ENCODE measurements at regions not wholly inside any gene's neighbourhood (a gene's known extent, or its start where the extent isn't known, plus 50 kb on each side); places are given as distances from the start of the nearest gene placed in this dataset.

- no peak overlapping the region for H3K27ac Mint-ChIP-seq (ENCODE audit: unreplicated experiment)
- H3K4me1 Mint-ChIP-seq (ENCODE audit: low read depth, unreplicated experiment): no peaks in the 10 kb centered on the region
- TF ChIP-seq, protein P1, sequence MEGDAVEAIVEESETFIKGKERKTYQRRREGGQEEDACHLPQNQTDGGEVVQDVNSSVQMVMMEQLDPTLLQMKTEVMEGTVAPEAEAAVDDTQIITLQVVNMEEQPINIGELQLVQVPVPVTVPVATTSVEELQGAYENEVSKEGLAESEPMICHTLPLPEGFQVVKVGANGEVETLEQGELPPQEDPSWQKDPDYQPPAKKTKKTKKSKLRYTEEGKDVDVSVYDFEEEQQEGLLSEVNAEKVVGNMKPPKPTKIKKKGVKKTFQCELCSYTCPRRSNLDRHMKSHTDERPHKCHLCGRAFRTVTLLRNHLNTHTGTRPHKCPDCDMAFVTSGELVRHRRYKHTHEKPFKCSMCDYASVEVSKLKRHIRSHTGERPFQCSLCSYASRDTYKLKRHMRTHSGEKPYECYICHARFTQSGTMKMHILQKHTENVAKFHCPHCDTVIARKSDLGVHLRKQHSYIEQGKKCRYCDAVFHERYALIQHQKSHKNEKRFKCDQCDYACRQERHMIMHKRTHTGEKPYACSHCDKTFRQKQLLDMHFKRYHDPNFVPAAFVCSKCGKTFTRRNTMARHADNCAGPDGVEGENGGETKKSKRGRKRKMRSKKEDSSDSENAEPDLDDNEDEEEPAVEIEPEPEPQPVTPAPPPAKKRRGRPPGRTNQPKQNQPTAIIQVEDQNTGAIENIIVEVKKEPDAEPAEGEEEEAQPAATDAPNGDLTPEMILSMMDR (IDR thresholded peaks at IDR 0.05; ENCODE audit: partially characterized antibody, unreplicated experiment): no peak
- no peak for DNase-seq
- no peaks in the 10 kb centered on the region for H3K9me3 Mint-ChIP-seq (ENCODE audit: unreplicated experiment)
- no peaks in the 10 kb centered on the region for H3K27me3 Mint-ChIP-seq (ENCODE audit: unreplicated experiment)
- no peak overlapping the region for H3K4me3 Mint-ChIP-seq (ENCODE audit: unreplicated experiment)
- H3K36me3 Mint-ChIP-seq (ENCODE audit: unreplicated experiment): no peaks in the 10 kb centered on the region
Observed at GRCh38 chr6:104186831-104187230, 672.9 kb downstream of the HACE1 start.

DNA sequence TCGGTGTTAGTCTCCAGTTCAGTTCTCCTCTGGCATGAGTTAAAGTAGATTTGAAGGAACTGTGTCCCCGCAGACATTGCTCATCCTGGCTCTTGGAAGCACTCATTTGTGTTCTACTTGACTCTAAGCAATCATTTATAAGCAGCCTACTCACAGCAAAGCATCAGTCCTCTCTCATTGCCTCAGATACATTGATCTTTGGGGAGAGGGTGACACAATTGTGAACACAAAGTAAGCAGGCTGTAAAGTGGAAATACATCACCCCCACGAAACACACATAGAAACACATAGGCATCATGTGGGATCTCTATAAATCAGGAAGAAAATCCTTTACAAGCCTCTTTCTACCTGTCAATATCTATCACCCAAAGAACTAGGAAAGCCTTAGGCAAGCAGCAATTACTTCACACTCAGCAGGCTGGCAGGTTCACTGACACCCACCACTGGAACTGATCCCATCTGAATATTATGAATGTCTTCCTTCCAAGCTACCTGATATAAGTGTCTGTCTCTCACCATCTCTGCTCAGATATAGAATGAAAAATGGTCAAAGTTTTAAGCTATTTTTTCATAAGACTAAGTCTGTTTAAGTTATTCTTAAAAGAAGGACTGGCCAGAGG is 675.8 kb downstream of the HACE1 start:
- no peak for DNase-seq
- no peak overlapping the region for H3K4me3 Mint-ChIP-seq (ENCODE audit: unreplicated experiment)
- H3K27me3 Mint-ChIP-seq (ENCODE audit: unreplicated experiment): no peaks in the 10 kb centered on the region
- no peaks in the 10 kb centered on the region for H3K4me1 Mint-ChIP-seq (ENCODE audit: low read depth, unreplicated experiment)
- peaks cover 2% of the 10 kb centered on the region for H3K9me3 Mint-ChIP-seq (ENCODE audit: unreplicated experiment)
- TF ChIP-seq, protein P1 (IDR thresholded peaks at IDR 0.05; ENCODE audit: partially characterized antibody, unreplicated experiment): no peak
- no peak overlapping the region for H3K27ac Mint-ChIP-seq (ENCODE audit: unreplicated experiment)
- H3K36me3 Mint-ChIP-seq (ENCODE audit: unreplicated experiment): no peaks in the 10 kb centered on the region

DNA sequence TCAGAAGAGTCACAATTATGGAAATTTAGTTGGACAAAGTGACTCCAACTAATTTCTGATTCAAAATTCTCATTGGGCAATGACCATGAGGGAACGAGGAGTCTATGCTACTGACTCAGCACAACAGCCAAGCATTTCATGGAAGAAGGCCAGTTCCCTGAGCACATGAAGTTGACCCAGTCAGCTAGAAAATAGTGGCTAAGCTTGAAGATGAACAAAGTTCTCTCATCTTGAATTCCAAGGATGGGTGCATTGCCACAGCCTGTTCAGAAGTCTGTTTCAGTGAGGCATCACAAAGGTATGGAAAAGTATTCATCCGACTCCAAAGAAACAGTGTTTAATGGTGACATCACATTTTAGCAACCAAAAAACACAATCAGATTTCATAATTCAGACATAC is 676.9 kb downstream of the HACE1 start:
- Mint-ChIP-seq H3K4me1 (ENCODE audit: low read depth, unreplicated experiment) (no peaks in the 10 kb centered on the region), H3K27me3 (ENCODE audit: unreplicated experiment) (no peaks in the 10 kb centered on the region), H3K4me3 (ENCODE audit: unreplicated experiment) (no peak overlapping the region), H3K27ac (ENCODE audit: unreplicated experiment) (no peak overlapping the region), H3K36me3 (ENCODE audit: unreplicated experiment) (no peaks in the 10 kb centered on the region), H3K9me3 (ENCODE audit: unreplicated experiment) (peaks cover 2% of the 10 kb centered on the region)
- TF ChIP-seq, protein P1 (IDR thresholded peaks at IDR 0.05; ENCODE audit: partially characterized antibody, unreplicated experiment): no peak
- no peak for DNase-seq

DNA sequence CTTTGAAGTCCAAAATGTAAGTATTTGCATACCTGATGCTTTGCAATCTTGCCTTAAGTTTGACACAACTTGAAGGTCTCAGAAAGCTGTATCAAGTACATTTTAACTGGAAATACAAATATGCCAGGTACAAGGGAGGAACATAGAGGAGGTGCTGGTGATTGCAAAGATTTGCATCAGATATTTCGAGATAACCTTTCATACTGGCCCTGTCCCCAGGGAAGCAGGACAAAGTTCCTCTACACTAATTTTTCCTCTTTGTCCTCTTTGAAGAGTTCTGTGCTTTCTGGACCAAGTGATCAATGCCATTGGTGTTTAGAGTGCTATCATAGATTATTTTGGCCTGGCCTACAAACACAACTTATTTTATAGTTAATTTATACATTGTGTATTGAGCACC is 686.1 kb downstream of the HACE1 start:
- Mint-ChIP-seq H3K4me1 (ENCODE audit: low read depth, unreplicated experiment) (no peaks in the 10 kb centered on the region), H3K27me3 (ENCODE audit: unreplicated experiment) (no peaks in the 10 kb centered on the region), H3K36me3 (ENCODE audit: unreplicated experiment) (no peaks in the 10 kb centered on the region), H3K27ac (ENCODE audit: unreplicated experiment) (no peak overlapping the region), H3K4me3 (ENCODE audit: unreplicated experiment) (no peak overlapping the region), H3K9me3 (ENCODE audit: unreplicated experiment) (no peaks in the 10 kb centered on the region)
- TF ChIP-seq, protein P1 (IDR thresholded peaks at IDR 0.05; ENCODE audit: partially characterized antibody, unreplicated experiment): no peak
- no peak for DNase-seq

GRCh38 chr6:104170401-104170800 is 689.3 kb downstream of the HACE1 start:
- TF ChIP-seq, protein P1 (IDR thresholded peaks at IDR 0.05; ENCODE audit: partially characterized antibody, unreplicated experiment): no peak
- Mint-ChIP-seq H3K36me3 (ENCODE audit: unreplicated experiment) (peaks cover 7% of the 10 kb centered on the region), H3K27me3 (ENCODE audit: unreplicated experiment) (no peaks in the 10 kb centered on the region), H3K4me3 (ENCODE audit: unreplicated experiment) (no peak overlapping the region), H3K4me1 (ENCODE audit: low read depth, unreplicated experiment) (no peaks in the 10 kb centered on the region), H3K9me3 (ENCODE audit: unreplicated experiment) (peaks cover 2% of the 10 kb centered on the region), H3K27ac (ENCODE audit: unreplicated experiment) (no peak overlapping the region)
- DNase-seq: no peak

Measured in glutamatergic neuron (in vitro differentiated cells).